ENCODE measurements at regions not wholly inside any gene's neighbourhood (a gene's known extent, or its start where the extent isn't known, plus 50 kb on each side); places are given as distances from the start of the nearest gene placed in this dataset.
"Not testable (repeated sequence)": the region's sequence is repeated elsewhere in the genome, so short reads cannot be mapped to it uniquely, and the experiment has no call there.

DNA sequence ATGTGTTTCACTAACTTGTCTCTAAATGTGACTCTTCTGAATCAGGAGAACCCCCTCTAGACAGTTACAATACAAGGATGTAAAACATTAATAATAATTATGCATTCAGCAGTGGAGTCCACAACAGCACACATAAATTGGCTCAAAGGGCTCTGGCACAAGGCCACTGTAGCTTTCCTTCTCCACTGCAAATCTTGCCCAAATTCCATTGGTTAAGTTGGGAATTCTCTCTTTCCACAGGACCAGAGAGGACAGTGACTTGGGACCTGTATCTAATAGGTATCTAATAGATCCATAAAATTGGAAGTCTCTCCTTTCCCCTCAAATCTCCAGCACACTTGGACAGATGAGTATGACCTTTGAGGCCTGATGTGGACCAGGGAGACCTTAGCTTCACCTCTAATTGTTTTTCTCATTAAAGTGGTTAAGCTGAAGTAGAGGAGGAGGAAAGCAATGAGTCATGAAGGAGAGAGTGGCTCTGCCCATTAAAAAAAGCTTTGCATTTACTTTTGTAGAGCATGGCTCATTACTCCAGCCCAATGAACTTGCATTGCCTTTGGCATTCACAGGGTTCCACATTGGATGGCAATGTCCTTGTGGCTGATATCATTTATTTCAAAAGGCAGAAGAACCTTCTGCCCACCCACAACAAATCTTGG, 72.3 kb upstream of the SH3RF1 start:
- intact Hi-C loops (cut with DNase I) = no loop called here
- DNase-seq = no peak

DNA sequence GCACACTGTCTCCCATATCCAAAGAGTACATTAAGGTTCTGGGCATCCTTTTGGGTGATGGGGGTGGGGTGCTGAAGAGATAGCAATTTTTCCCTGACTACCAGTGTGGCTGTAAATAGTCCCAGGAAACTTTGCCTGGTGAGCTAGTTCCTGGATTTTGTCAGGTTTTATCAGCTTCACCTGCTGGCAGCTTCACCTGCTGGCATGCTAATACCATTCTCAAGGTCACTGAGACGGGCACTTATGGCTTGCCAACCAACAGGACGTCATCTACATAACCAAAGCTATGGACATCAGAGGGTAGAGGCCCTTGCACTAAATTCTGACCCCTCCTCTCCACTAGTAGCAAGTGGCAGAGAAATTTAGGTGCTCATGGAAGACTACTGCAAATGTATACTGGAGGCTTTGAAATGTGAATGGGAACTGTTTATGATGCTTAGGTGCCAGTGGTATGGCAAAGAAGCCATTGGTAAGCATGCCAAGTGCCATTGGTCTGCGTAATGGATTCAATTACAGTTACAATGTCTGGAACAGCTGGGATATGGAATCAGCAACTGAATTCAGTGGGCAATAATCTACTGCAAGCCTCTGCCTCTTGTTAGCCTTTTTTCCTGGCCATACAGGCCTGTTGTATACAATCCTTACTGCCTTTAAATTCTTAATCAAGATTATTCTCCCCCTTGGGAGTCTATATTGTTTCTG, 71.6 kb upstream of the SH3RF1 start:
- intact Hi-C loops (cut with DNase I) = no loop called here
- no peak for DNase-seq

DNA sequence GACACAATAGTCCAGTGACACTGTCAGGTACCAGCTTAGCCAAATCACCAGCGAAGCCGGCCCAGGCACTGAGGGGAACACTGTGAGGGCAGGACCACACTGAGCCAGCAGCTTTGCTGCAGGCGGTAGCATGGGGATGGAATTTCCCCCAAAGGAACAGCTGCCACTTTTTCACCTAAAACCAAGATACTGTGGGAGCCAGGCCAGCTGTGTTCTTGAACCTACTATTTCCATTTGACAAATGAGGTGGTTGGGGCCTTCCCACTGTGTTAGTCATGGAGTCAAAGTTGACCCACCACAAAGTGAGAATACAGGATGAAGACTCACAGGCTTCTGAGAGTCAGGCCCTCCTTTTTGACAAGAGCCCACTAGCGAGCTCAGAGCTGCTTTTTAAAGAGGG, 70.7 kb upstream of the SH3RF1 start:
- no peak for DNase-seq
- intact Hi-C loops (cut with DNase I) = no loop called here

DNA sequence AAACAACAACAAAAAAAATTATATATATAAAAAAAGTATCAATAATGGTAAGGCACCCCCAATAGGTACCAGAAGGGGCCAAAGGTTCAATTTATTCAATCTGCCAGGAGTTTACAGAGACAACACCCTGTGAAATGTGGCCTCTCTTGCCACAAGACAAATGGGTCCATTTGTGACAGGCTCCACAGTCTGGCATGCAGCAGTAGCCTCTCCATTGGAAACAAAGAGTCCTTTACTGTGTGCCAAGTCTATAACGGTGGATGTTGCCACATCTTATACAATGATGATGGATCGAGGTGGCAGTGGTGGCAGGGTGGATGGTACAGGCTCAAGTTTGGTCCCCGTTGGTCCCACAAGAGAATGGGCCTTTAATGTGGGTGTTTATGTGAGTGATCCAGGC, 70.1 kb upstream of the SH3RF1 start:
- intact Hi-C loops (cut with DNase I) = no loop called here
- DNase-seq = peak in 34 of 42 donors; percentile 10 to 79 (median 52)

DNA sequence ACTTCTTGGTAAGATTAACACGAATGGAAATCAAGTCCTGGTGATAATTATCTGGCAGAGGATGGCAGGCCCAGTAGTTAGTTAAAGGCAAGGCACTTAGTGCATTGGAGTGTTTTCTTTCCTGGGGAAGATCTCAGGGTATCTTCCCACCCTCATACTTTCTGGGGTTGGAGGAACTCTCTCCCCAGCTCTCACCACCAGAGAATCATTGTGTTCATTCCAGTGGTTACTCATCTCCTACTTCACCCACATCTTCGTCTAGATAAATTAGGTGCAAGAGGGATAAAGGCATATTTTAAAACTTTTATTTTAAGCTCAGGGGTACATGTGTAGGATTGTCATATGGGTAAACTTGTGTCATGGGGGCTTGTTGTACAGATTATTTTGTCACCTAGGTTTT, 67.5 kb upstream of the SH3RF1 start:
- intact Hi-C loops (cut with DNase I) = no loop called here
- DNase-seq = no peak

DNA sequence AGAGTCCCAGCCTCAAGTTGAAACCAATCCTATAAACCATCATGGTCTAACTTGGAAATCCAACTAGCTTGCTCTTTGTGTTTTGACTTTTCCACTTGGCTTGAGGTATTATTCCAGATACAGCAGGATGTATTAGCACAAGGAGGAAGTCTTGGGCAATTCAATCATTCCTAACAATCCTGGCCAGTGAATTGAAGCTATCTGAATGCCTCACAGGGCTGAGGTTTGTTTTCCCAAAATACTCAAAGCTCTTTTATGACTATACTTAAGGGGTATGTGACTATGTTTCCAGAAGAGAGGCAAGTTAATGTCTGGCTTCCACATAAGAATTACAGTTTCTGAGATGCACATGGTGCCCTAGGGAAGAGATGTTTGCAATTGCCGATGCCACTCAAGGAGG, 66.8 kb upstream of the SH3RF1 start:
- intact Hi-C loops (cut with DNase I) = no loop called here
- DNase-seq = no peak

DNA sequence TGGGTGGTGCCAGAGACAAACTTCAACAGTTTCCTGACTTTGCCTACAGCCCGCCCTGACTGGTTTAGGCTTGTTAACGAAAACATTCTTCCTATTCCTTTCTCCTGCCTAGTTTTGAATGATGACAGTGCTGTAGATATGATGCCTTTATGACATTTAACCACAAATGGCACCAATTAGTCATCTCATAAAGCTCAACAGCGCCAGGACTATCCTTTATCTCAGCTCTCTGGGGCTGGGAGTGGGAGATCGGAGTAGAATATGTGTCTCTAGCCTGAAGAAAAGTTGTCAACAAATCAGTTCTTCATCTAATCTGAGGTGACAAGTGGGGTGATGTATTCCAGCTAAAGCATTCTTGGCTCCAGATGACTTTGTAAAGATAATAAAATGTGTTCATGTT, 64.6 kb upstream of the SH3RF1 start:
- intact Hi-C loops (cut with DNase I) = no loop called here
- DNase-seq = no peak

DNA sequence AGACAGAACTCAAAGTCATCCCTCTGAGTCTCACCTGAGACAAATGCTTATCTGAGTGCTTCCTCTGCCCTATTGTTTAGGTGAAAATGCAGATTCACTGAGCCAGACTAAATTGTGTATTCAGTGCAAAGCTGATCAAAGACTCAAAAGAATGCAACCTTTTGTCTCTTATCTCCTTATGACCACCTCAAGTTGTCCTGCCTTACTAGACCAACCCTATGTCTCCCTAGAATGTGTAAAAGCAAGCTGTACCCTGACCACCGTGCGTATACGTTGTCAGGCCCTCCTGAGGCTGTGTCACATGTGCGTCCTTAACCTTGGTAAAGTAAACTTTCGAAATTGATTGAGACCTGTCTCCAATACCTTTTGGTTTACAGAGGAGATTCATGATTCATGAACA, 63.6 kb upstream of the SH3RF1 start:
- DNase-seq = no peak
- intact Hi-C loops (cut with DNase I) = no loop called here

DNA sequence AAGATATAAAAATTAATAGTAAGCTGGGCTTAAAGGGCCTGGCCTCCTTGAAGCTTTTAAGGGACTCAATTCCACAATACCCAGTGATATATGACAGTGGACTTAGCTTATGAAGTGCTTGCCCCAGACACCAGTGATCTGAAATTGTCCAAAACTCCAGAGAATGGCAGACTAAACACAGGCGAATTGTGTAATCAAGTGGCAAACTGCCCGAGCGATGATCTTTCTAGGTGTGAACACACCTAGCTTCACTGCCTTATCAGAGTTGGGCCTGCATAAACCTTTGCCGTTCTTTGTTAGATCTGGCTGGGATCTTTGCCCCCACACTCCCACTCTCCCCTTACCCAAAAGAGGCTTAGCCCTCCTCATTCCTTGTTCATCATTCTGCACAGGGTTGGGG, 62.5 kb upstream of the SH3RF1 start:
- DNase-seq = no peak
- intact Hi-C loops (cut with DNase I) = no loop called here

DNA sequence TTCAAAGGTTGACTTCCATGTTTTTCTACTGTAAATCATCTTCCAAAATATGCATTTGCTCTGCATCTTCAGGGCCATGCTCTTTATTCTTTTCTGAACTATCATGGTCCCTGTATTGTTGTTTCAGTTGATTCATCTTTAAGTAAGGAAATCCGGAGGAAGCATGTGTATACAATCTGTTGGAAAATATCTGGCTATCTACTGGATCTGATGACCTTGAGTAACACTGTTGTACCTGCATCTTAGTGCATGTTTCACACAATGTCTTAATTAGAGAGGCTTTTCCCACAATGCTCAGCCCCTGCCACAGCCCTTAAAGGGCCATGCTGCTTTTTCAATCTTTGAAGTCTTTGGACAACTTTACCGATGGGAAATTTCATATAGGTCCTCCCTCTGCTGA, 61.8 kb upstream of the SH3RF1 start:
- intact Hi-C loops (cut with DNase I) = no loop called here
- no peak for DNase-seq

DNA sequence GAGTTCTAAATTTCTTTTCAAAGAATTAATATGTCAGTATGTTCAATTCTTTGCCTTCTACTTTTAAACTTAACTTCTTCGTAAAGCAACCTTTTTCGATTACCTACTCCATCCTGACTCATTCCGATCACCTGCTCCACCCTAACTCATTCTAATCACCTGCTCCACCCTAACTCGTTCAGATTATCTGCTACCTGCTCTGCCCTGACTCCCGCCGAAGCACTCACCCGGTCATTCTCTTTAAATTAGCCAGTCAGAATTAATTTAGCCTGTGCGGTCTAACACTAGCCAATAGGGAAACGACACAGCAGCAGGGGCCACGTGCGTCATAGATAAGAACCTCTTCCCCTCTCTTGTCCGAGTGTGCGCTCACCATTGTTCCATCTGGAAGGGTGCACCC, 60.1 kb upstream of the SH3RF1 start:
- no peak for DNase-seq
- intact Hi-C loops (cut with DNase I) = no loop called here

DNA sequence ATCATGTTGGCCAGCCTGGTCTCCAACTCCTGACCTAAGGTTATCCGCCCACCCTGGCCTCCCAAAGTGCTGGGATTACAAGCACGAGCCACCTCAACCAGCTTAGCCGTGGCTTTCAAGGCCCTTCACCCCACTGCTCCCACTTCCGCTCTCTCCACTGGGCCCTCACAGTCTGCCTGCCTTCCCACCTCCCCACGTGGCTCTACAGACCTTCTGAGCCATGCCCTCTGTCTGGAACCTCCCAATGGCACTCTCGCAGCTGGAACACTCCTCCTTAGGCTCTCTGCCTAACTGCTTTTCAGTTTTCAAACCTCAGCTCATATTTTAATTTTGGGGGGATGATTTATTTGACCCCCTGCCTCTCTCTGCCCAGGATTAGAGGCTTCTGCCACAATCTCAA, 59.3 kb upstream of the SH3RF1 start:
- DNase-seq = no peak
- intact Hi-C loops (cut with DNase I) = no loop called here

DNA sequence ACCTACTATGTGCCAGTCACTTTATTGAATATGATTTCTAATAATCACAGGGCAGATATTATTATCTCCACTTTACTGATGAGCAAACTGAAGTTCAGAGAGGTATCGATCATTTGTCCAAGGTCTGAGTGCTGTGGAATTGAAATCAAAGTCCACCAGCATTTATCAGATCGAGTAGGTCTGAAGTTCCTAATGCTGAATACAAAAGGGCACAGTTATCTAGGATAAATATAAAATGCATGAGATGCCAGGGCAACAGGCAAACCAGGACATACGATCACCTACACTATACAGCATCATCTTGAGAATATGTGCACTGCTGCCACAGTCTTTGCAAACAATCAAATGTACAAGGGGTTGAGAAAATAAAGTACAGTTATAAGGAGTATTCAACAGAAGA, 57.2 kb upstream of the SH3RF1 start:
- no peak for DNase-seq
- intact Hi-C loops (cut with DNase I) = no loop called here

DNA sequence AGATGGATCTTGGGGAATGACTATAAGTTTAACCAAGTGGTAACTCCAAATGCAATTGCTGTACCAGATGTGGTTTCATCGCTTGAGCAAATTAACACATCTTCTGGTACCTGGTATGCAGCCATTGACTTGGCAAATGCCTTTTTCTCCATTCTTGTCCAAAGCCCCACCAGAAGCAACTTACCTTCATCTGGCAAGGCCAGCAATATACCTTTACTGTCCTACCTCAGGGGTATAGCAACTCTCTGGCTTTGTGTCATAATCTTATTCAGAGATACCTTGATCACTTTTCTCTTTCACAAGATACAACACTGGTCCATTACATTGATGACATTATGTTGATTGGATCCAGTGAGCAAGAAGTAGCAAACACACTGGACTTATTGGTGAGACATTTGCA, 53.2 kb upstream of the SH3RF1 start:
- DNase-seq; intact Hi-C loops (cut with DNase I): not testable (repeated sequence)

DNA sequence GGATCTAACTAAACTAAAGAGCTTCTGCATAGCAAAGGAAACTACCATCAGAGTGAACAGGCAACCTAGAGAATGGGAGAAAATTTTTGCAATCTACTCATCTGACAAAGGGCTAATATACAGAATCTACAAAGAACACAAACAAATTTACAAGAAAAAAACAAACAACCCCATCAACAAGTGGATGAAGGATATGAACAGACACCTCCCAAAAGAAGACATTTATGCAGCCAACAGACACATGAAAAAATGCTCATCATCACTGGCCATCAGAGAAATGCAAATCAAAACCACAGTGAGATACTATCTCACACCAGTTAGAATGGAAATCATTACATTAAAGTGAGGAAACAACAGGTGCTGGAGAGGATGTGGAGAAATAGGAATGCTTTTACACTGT, 52.1 kb upstream of the SH3RF1 start:
- DNase-seq; intact Hi-C loops (cut with DNase I): not testable (repeated sequence)
